ENCODE measurements at regions not wholly inside any gene's neighbourhood (a gene's known extent, or its start where the extent isn't known, plus 50 kb on each side); places are given as distances from the start of the nearest gene placed in this dataset.

GRCh38 chr2:106628377-106628776 is 141.2 kb downstream of the CD8B2 start:
- Histone ChIP-seq H3K36me3 (no peaks in the 10 kb centered on the region), H3K4me3 (no peak overlapping the region), H3K9me3 (peaks cover 0 to 19% (median 0%) of the 10 kb centered on the region in 11 donors), H3K27ac (no peak overlapping the region), H3K4me1 (no peaks in the 10 kb centered on the region), H3K27me3 (peaks cover 0 to 12% (median 8%) of the 10 kb centered on the region in 7 donors)
- TF ChIP-seq CTCF (IDR thresholded peaks at IDR 0.05) = no peak
- no peak for DNase-seq
- 87 to 92% methylated on average over 3 of the region's 3 CpGs for WGBS, 2 donors
- no peak for ATAC-seq
- intact Hi-C loops (cut with DNase I) = no loop called here

- intact Hi-C loops (cut with DNase I) = loop anchor here in 4 of 10 donors (10.0 kb wide), 4 partner anchors 1035 to 1565 kb away; no protein-coding TSS in a partner anchor
- 80 to 82% methylated on average over 3 of the region's 3 CpGs for WGBS, 2 donors
- Histone ChIP-seq H3K9me3 (peaks cover 0 to 19% (median 0%) of the 10 kb centered on the region in 11 donors), H3K27me3 (peaks cover 0 to 12% (median 2%) of the 10 kb centered on the region in 7 donors), H3K36me3 (no peaks in the 10 kb centered on the region), H3K27ac (no peak overlapping the region), H3K4me3 (no peak overlapping the region), H3K4me1 (no peaks in the 10 kb centered on the region)
- DNase-seq (no peak), ATAC-seq (no peak)
- TF ChIP-seq CTCF (IDR thresholded peaks at IDR 0.05) = no peak
Observed at GRCh38 chr2:106629981-106630380, 142.8 kb downstream of the CD8B2 start.

- DNase-seq = no peak
- TF ChIP-seq CTCF (IDR thresholded peaks at IDR 0.05) = no peak
- WGBS, 2 donors = 76 to 91% methylated on average over 1 of the region's 1 CpG
Observed at GRCh38 chr2:106631281-106631680, 144.1 kb downstream of the CD8B2 start.

GRCh38 chr2:106638043-106638442 is 150.9 kb downstream of the CD8B2 start:
- ATAC-seq (peak in 1 of 8 donors; percentile 31), DNase-seq (no peak)
- H3K9me3 ChIP-seq = no peaks in the 10 kb centered on the region
- H3K27me3 ChIP-seq = no peaks in the 10 kb centered on the region
- WGBS, 2 donors = 0 to 7% methylated on average over 1 of the region's 1 CpG
- H3K36me3 ChIP-seq = no peaks in the 10 kb centered on the region
- no peak overlapping the region for H3K27ac ChIP-seq
- H3K4me3 ChIP-seq = no peak overlapping the region
- TF ChIP-seq CTCF (IDR thresholded peaks at IDR 0.05) = peak in 7 of 9 donors; percentile 30 to 66 (median 53)
- intact Hi-C loops (cut with DNase I) = loop anchor here in 6 of 10 donors (5.0 to 10.0 kb wide), 6 partner anchors 1027 to 1557 kb away; no protein-coding TSS in a partner anchor
- H3K4me1 ChIP-seq = no peaks in the 10 kb centered on the region

More at GRCh38 chr2:106631281-106631680, 144.1 kb downstream of the CD8B2 start:
- H3K9me3 ChIP-seq = peaks cover 0 to 19% (median 0%) of the 10 kb centered on the region in 11 donors
- intact Hi-C loops (cut with DNase I) = loop anchor here in 4 of 10 donors (10.0 kb wide), 4 partner anchors 1034 to 1564 kb away; no protein-coding TSS in a partner anchor
- no peaks in the 10 kb centered on the region for H3K4me1 ChIP-seq
- H3K27me3 ChIP-seq = peaks cover 0 to 12% (median 2%) of the 10 kb centered on the region in 7 donors
- H3K4me3 ChIP-seq = no peak overlapping the region
- H3K27ac ChIP-seq = no peak overlapping the region
- ATAC-seq = no peak
- H3K36me3 ChIP-seq = no peaks in the 10 kb centered on the region

Measured in heart right ventricle (tissue), 16 donors.